ENCODE measurements at regions not wholly inside any gene's neighbourhood (a gene's known extent, or its start where the extent isn't known, plus 50 kb on each side); places are given as distances from the start of the nearest gene placed in this dataset.

GRCh38 chr22:48557473-48557872, 1270.2 kb downstream of the BRD1 start:
- DNase-seq (ENCODE audit: low read depth), result no peak

- DNase-seq (ENCODE audit: low read depth), result no peak
Observed at GRCh38 chr22:48556751-48557150, 1270.9 kb downstream of the BRD1 start.

GRCh38 chr22:48556222-48556621, 1271.5 kb downstream of the BRD1 start:
- DNase-seq (ENCODE audit: low read depth), result no peak

GRCh38 chr22:48555606-48556005, 1272.1 kb downstream of the BRD1 start:
- no peak for DNase-seq (ENCODE audit: low read depth)

- no peak for DNase-seq (ENCODE audit: low read depth)
Observed at GRCh38 chr22:48554893-48555572, 1272.6 kb downstream of the BRD1 start.

- no peak for DNase-seq (ENCODE audit: low read depth)
Observed at GRCh38 chr22:48553694-48554308, 1273.9 kb downstream of the BRD1 start.

- no peak for DNase-seq (ENCODE audit: low read depth)
Observed at GRCh38 chr22:48553119-48553518, 1274.6 kb downstream of the BRD1 start.

- no peak for DNase-seq (ENCODE audit: low read depth)
Observed at GRCh38 chr22:48551716-48552268, 1275.9 kb downstream of the BRD1 start.

- no peak for DNase-seq (ENCODE audit: low read depth)
Observed at GRCh38 chr22:48551061-48551460, 1276.6 kb downstream of the BRD1 start.

GRCh38 chr22:48548391-48548790, 1279.3 kb downstream of the BRD1 start:
- DNase-seq (ENCODE audit: low read depth), result no peak

GRCh38 chr22:48547971-48548370, 1279.7 kb downstream of the BRD1 start:
- DNase-seq (ENCODE audit: low read depth), result no peak

GRCh38 chr22:48546653-48547424, 1280.8 kb downstream of the BRD1 start:
- no peak for DNase-seq (ENCODE audit: low read depth)

- DNase-seq (ENCODE audit: low read depth), result no peak
Observed at GRCh38 chr22:48545987-48546386, 1281.7 kb downstream of the BRD1 start.

GRCh38 chr22:48541401-48542098, 1286.1 kb downstream of the BRD1 start:
- DNase-seq (ENCODE audit: low read depth), result no peak

- no peak for DNase-seq (ENCODE audit: low read depth)
Observed at GRCh38 chr22:48539261-48539660, 1288.4 kb downstream of the BRD1 start.

- no peak for DNase-seq (ENCODE audit: low read depth)
Observed at GRCh38 chr22:48538291-48538820, 1289.3 kb downstream of the BRD1 start.

- no peak for DNase-seq (ENCODE audit: low read depth)
Observed at GRCh38 chr22:48537343-48537680, 1290.4 kb downstream of the BRD1 start.

GRCh38 chr22:48536541-48537342, 1290.9 kb downstream of the BRD1 start:
- no peak for DNase-seq (ENCODE audit: low read depth)

GRCh38 chr22:48535868-48536540, 1291.7 kb downstream of the BRD1 start:
- no peak for DNase-seq (ENCODE audit: low read depth)

- no peak for DNase-seq (ENCODE audit: low read depth)
Observed at GRCh38 chr22:48534395-48534958, 1293.2 kb downstream of the BRD1 start.
